WERI-Rb-1 (cell line): ENCODE measurements at regions not wholly inside any gene's neighbourhood (a gene's known extent, or its start where the extent isn't known, plus 50 kb on each side); places are given as distances from the start of the nearest gene placed in this dataset.
"Not testable (repeated sequence)": the region's sequence is repeated elsewhere in the genome, so short reads cannot be mapped to it uniquely, and the experiment has no call there.

Experiments used
- DNase-seq: peaks from one replicate; pipeline ENCODE4 v3.0.0-alpha.2; 2020
- H3K27ac ChIP-seq: fragments of 250-450 bp; sonication (Bioruptor Pico); 2 replicates; pipeline ENCODE4 v1.5.1; 2020; ENCODE audit warnings: mild to moderate bottlenecking, moderate library complexity
- H3K27me3 ChIP-seq: fragments of 250-450 bp; sonication (Bioruptor Pico); 2 replicates; pipeline ENCODE4 v1.5.1; 2021; ENCODE audit warnings: mild to moderate bottlenecking, low read depth, moderate library complexity; ENCODE audit not compliant: insufficient read depth, severe bottlenecking
- H3K36me3 ChIP-seq: fragments of 250-450 bp; sonication (Bioruptor Pico); 2 replicates; pipeline ENCODE4 v1.5.1; 2020; ENCODE audit warnings: mild to moderate bottlenecking, moderate library complexity
- H3K4me3 ChIP-seq: 2 replicates; pipeline ENCODE4 v1.5.1; 2011; ENCODE audit warnings: low read depth, mild to moderate bottlenecking, control low read depth, low read length
- H3K9me3 ChIP-seq: fragments of 250-450 bp; sonication (Bioruptor Pico); 2 replicates; pipeline ENCODE4 v1.5.1; 2021; ENCODE audit warnings: mild to moderate bottlenecking, moderate library complexity; ENCODE audit not compliant: severe bottlenecking
- TF ChIP-seq, protein P1 (sequence below): IDR thresholded peaks from 2 replicates; pipeline ENCODE4 v1.5.1; 2011; ENCODE audit warnings: low read depth, mild to moderate bottlenecking, control low read depth, inconsistent platforms, low read length

DNA sequence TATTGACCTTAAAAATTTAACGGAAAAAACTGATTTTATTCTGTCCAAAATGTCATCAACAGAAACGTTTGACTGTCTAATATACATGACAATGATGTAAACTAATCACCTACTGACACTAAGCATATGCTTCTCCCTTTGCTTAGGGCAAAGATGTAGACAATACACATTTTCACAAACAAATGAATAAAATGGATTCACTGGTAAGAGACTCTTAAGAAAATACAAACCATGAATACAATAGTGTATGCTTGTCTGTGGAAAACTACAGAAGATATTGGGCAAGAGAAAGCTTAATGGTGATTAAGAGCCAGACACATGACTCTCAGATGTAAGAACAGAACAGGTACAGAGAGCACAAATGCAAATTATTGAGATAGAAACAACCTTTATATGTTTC lies 1248.7 kb downstream of the FSCB start:
- no peaks in the 10 kb centered on the region for H3K9me3 ChIP-seq
- H3K4me3 ChIP-seq = no peak overlapping the region
- H3K36me3 ChIP-seq = no peaks in the 10 kb centered on the region
- no peak for DNase-seq
- peaks cover 21% of the 10 kb centered on the region for H3K27me3 ChIP-seq
- TF ChIP-seq, protein P1, sequence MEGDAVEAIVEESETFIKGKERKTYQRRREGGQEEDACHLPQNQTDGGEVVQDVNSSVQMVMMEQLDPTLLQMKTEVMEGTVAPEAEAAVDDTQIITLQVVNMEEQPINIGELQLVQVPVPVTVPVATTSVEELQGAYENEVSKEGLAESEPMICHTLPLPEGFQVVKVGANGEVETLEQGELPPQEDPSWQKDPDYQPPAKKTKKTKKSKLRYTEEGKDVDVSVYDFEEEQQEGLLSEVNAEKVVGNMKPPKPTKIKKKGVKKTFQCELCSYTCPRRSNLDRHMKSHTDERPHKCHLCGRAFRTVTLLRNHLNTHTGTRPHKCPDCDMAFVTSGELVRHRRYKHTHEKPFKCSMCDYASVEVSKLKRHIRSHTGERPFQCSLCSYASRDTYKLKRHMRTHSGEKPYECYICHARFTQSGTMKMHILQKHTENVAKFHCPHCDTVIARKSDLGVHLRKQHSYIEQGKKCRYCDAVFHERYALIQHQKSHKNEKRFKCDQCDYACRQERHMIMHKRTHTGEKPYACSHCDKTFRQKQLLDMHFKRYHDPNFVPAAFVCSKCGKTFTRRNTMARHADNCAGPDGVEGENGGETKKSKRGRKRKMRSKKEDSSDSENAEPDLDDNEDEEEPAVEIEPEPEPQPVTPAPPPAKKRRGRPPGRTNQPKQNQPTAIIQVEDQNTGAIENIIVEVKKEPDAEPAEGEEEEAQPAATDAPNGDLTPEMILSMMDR = no peak
- H3K27ac ChIP-seq = no peak overlapping the region

- H3K4me3 ChIP-seq, H3K36me3 ChIP-seq, H3K9me3 ChIP-seq, DNase-seq, H3K27ac ChIP-seq: not testable (repeated sequence)
- H3K27me3 ChIP-seq = peaks cover 20% of the 10 kb centered on the region
Measured at GRCh38 chr14:43256996-43257395, 1250.1 kb downstream of the FSCB start.

DNA sequence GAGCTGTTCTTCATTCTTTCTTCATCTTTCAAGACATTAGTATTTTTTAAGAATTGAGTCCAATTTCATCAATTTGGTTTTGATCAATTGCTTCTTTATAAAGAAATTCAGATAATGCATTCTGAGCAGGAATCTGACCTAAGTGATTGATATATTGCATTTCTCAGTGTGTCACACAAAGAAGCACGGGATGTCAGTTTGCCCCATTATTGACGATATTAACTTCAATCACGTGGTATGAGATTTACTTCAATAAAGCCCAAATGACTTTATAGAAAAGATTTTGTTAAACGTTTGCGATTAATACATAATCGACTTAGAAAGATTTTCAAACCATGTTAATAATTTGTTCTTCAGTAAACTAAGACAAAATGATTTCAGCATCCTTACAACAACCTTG lies 1254.2 kb downstream of the FSCB start:
- H3K27ac ChIP-seq = no peak overlapping the region
- TF ChIP-seq, protein P1 = no peak
- H3K9me3 ChIP-seq = no peaks in the 10 kb centered on the region
- peaks cover 7% of the 10 kb centered on the region for H3K27me3 ChIP-seq
- no peaks in the 10 kb centered on the region for H3K36me3 ChIP-seq
- no peak for DNase-seq
- H3K4me3 ChIP-seq = no peak overlapping the region

DNA sequence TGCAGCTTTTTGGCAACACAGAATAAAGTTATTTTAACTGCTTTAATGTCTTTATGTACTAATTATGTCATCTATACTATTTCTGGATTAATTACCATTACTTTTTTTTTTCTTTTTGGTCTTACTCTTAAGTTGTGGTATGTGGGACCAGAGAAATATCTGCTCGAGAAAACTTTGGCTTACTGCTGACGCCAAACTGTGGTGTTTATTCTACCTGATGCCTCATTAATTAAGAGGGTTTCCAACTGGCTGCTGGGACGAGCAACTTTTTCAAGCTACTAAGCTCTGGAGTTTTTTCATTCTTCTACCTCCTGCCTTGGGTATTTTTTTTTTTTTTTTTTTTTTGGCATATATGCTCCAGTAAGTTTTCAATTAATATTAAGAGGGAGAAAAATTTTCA lies 1257.5 kb downstream of the FSCB start:
- peaks cover 4% of the 10 kb centered on the region for H3K27me3 ChIP-seq
- H3K4me3 ChIP-seq = no peak overlapping the region
- no peaks in the 10 kb centered on the region for H3K9me3 ChIP-seq
- no peak for DNase-seq
- no peaks in the 10 kb centered on the region for H3K36me3 ChIP-seq
- TF ChIP-seq, protein P1 = no peak
- no peak overlapping the region for H3K27ac ChIP-seq

GRCh38 chr14:43249116-43249515 lies 1258.0 kb downstream of the FSCB start:
- no peaks in the 10 kb centered on the region for H3K36me3 ChIP-seq
- H3K9me3 ChIP-seq = no peaks in the 10 kb centered on the region
- no peak for DNase-seq
- no peak overlapping the region for H3K4me3 ChIP-seq
- H3K27me3 ChIP-seq = peaks cover 4% of the 10 kb centered on the region
- H3K27ac ChIP-seq = no peak overlapping the region
- TF ChIP-seq, protein P1 = no peak

GRCh38 chr14:43247877-43248276 lies 1259.2 kb downstream of the FSCB start:
- Histone ChIP-seq H3K4me3 (no peak overlapping the region), H3K9me3 (no peaks in the 10 kb centered on the region), H3K27me3 (peaks cover 3% of the 10 kb centered on the region), H3K27ac (no peak overlapping the region), H3K36me3 (no peaks in the 10 kb centered on the region)
- no peak for DNase-seq
- TF ChIP-seq, protein P1 = no peak
